ENCODE measurements at regions not wholly inside any gene's neighbourhood (a gene's known extent, or its start where the extent isn't known, plus 50 kb on each side); places are given as distances from the start of the nearest gene placed in this dataset.

DNA sequence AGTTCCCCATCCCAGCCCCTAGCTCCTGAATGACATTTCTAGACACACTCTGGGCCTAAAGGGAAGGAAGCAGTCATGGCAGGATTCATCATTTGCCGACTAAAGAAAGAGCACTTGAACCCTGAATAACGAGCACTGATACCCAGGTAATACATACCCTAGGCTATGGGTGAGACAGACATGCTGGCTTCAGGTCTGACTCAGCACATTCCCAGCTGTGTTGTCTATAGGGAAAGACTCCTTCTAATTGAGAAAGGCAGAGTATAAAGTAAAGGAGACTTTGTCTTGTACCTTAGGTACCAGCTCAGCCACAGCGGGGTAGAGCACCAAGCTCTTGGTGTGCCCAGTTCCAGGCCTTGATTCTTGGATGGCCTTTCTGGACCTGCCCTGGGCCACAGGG is 870.5 kb downstream of the PDCD6IP start:
- TF ChIP-seq, protein P1, sequence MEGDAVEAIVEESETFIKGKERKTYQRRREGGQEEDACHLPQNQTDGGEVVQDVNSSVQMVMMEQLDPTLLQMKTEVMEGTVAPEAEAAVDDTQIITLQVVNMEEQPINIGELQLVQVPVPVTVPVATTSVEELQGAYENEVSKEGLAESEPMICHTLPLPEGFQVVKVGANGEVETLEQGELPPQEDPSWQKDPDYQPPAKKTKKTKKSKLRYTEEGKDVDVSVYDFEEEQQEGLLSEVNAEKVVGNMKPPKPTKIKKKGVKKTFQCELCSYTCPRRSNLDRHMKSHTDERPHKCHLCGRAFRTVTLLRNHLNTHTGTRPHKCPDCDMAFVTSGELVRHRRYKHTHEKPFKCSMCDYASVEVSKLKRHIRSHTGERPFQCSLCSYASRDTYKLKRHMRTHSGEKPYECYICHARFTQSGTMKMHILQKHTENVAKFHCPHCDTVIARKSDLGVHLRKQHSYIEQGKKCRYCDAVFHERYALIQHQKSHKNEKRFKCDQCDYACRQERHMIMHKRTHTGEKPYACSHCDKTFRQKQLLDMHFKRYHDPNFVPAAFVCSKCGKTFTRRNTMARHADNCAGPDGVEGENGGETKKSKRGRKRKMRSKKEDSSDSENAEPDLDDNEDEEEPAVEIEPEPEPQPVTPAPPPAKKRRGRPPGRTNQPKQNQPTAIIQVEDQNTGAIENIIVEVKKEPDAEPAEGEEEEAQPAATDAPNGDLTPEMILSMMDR (optimal IDR thresholded peaks at IDR 0.05 in 1 of 3, IDR thresholded peaks at IDR 0.05 in 1 of 3, conservative IDR thresholded peaks at IDR 0.05 in 1 of 3; ENCODE audit: extremely low read depth in 1 of 3, insufficient read depth in 2 of 3, low read length in 3 of 3) = no peak
- TF ChIP-seq EZH2 (IDR thresholded peaks at IDR 0.05; ENCODE audit: low read length) = no peak
- Histone ChIP-seq H3K79me2 (ENCODE audit: control insufficient read depth, insufficient read depth, low read length) (no peaks in the 10 kb centered on the region), H3K27me3 (ENCODE audit: control insufficient read depth, extremely low read depth, insufficient read depth, low read length) (no peaks in the 10 kb centered on the region), H3K36me3 (ENCODE audit: control insufficient read depth in 2 of 2, extremely low read depth in 1 of 2, insufficient read depth in 2 of 2, low read length in 2 of 2) (no peaks in the 10 kb centered on the region), H2AFZ (ENCODE audit: control insufficient read depth, low read length) (no peak overlapping the region), H3K4me2 (ENCODE audit: control insufficient read depth, extremely low read depth, insufficient read depth, low read depth, low read length) (no peak overlapping the region), H3K9me3 (ENCODE audit: control insufficient read depth, low read depth, low read length) (no peaks in the 10 kb centered on the region), H4K20me1 (ENCODE audit: control insufficient read depth, extremely low read depth, insufficient read depth, low read length) (no peaks in the 10 kb centered on the region), H3K4me3 (ENCODE audit: control insufficient read depth in 2 of 3, extremely low read depth in 1 of 3, insufficient read depth in 2 of 3, low read depth in 1 of 3, low read length in 3 of 3) (no peak overlapping the region), H3K9ac (ENCODE audit: control insufficient read depth, extremely low read depth, insufficient read depth, low read length) (no peak overlapping the region), H3K27ac (ENCODE audit: control insufficient read depth, insufficient read depth, low read length) (no peak overlapping the region), H3K9me1 (ENCODE audit: control insufficient read depth, extremely low read depth, insufficient read depth, low read length) (no peaks in the 10 kb centered on the region), H3K4me1 (ENCODE audit: control insufficient read depth, extremely low read depth, insufficient read depth, low read length) (no peaks in the 10 kb centered on the region)
- no peak for FAIRE-seq
- dilution Hi-C loops (cut with MboI; ENCODE audit: extremely low pct_ligation_motif_present, low sequenced_read_pairs) = no loop called here
- no peak for DNase-seq (ENCODE audit: low read depth, low spot score)

DNA sequence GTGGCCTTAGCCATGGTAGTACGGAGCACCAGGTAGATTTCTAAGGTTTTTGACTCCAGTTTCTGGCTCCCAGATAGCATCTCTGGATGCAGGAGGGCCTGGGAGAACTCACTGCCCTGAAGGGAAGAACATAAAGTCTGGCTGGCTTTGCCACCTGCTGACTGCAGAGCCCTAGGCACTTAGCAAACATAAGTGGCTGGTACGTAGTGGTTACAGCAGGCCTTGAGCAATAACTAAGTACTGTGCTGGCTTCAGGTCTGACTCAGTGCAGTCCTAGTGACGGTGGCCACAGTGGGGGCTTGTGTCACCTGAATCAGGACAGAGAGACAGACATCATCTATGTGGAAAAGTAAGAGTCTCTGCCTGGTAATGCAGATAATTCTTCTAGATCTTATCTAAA is 871.1 kb downstream of the PDCD6IP start:
- no peaks in the 10 kb centered on the region for H3K9me1 ChIP-seq (ENCODE audit: control insufficient read depth, extremely low read depth, insufficient read depth, low read length)
- no peaks in the 10 kb centered on the region for H4K20me1 ChIP-seq (ENCODE audit: control insufficient read depth, extremely low read depth, insufficient read depth, low read length)
- H3K9me3 ChIP-seq (ENCODE audit: control insufficient read depth, low read depth, low read length) = no peaks in the 10 kb centered on the region
- H3K4me1 ChIP-seq (ENCODE audit: control insufficient read depth, extremely low read depth, insufficient read depth, low read length) = no peaks in the 10 kb centered on the region
- FAIRE-seq (no peak), DNase-seq (ENCODE audit: low read depth, low spot score) (no peak)
- H3K4me3 ChIP-seq (ENCODE audit: control insufficient read depth in 2 of 3, extremely low read depth in 1 of 3, insufficient read depth in 2 of 3, low read depth in 1 of 3, low read length in 3 of 3) = no peak overlapping the region
- H3K4me2 ChIP-seq (ENCODE audit: control insufficient read depth, extremely low read depth, insufficient read depth, low read depth, low read length) = no peak overlapping the region
- H3K27ac ChIP-seq (ENCODE audit: control insufficient read depth, insufficient read depth, low read length) = no peak overlapping the region
- TF ChIP-seq EZH2 (IDR thresholded peaks at IDR 0.05; ENCODE audit: low read length) = no peak
- TF ChIP-seq, protein P1 (optimal IDR thresholded peaks at IDR 0.05 in 1 of 3, IDR thresholded peaks at IDR 0.05 in 1 of 3, conservative IDR thresholded peaks at IDR 0.05 in 1 of 3; ENCODE audit: extremely low read depth in 1 of 3, insufficient read depth in 2 of 3, low read length in 3 of 3) = no peak
- dilution Hi-C loops (cut with MboI; ENCODE audit: extremely low pct_ligation_motif_present, low sequenced_read_pairs) = no loop called here
- H3K79me2 ChIP-seq (ENCODE audit: control insufficient read depth, insufficient read depth, low read length) = no peaks in the 10 kb centered on the region
- no peak overlapping the region for H3K9ac ChIP-seq (ENCODE audit: control insufficient read depth, extremely low read depth, insufficient read depth, low read length)
- H3K27me3 ChIP-seq (ENCODE audit: control insufficient read depth, extremely low read depth, insufficient read depth, low read length) = no peaks in the 10 kb centered on the region
- H2AFZ ChIP-seq (ENCODE audit: control insufficient read depth, low read length) = no peak overlapping the region
- no peaks in the 10 kb centered on the region for H3K36me3 ChIP-seq (ENCODE audit: control insufficient read depth in 2 of 2, extremely low read depth in 1 of 2, insufficient read depth in 2 of 2, low read length in 2 of 2)

All from keratinocyte (primary cell).